CD14-positive monocyte (primary cell): ENCODE measurements at regions not wholly inside any gene's neighbourhood (a gene's known extent, or its start where the extent isn't known, plus 50 kb on each side); places are given as distances from the start of the nearest gene placed in this dataset.

ENCODE experiments used
- DNase-seq, 3 donors: peaks; one replicate each; pipeline ENCODE4 v3.0.0-alpha.2; 2011 to 2022
- H2AFZ ChIP-seq: 2 replicates; pipeline ENCODE4 v1.6.0; 2012; ENCODE audit warnings: mild to moderate bottlenecking, low read depth, low read length, inconsistent platforms; ENCODE audit not compliant: insufficient read depth, poor library complexity, severe bottlenecking
- H3K27ac ChIP-seq, 2 donors: 1 replicate in 1 of 2; 2 replicates in 1 of 2; pipeline ENCODE4 v1.5.1; 2012 to 2013; ENCODE audit warnings: low read length in 2 of 2, control low read depth in 1 of 2, inconsistent platforms in 1 of 2, low read depth in 1 of 2, mild to moderate bottlenecking in 1 of 2
- H3K27me3 ChIP-seq, 2 donors: one replicate each; pipeline versions ENCODE4 v1.6.0 to v1.6.1; 2011 to 2013; ENCODE audit warnings: low read length in 2 of 2; ENCODE audit not compliant: control insufficient read depth in 2 of 2, insufficient read depth in 2 of 2
- H3K36me3 ChIP-seq, 2 donors: replicated peaks in 1 of 2; 1 replicate in 1 of 2; 2 replicates in 1 of 2; pipeline versions ENCODE4 v1.5.1 to v1.6.1; 2012 to 2013; ENCODE audit warnings: low read length in 2 of 2, control low read depth in 1 of 2, inconsistent platforms in 1 of 2, mild to moderate bottlenecking in 1 of 2; ENCODE audit not compliant: insufficient read depth in 2 of 2, control insufficient read depth in 1 of 2
- H3K4me1 ChIP-seq, 2 donors: 1 replicate in 1 of 2; 2 replicates in 1 of 2; pipeline versions ENCODE4 v1.5.1 to v1.6.1; 2012 to 2013; ENCODE audit warnings: low read length in 2 of 2, control low read depth in 1 of 2, inconsistent platforms in 1 of 2, mild to moderate bottlenecking in 1 of 2, moderate library complexity in 1 of 2; ENCODE audit not compliant: insufficient read depth in 2 of 2, control insufficient read depth in 1 of 2
- H3K4me2 ChIP-seq: replicated peaks from 2 replicates; pipeline ENCODE3; 2012; ENCODE audit warnings: low read length, moderate library complexity, mild to moderate bottlenecking; ENCODE audit not compliant: poor library complexity, severe bottlenecking; ENCODE audit errors: extremely low read depth
- H3K4me3 ChIP-seq, 3 experiments: fragments of 200-600 bp in 1 of 3; sonication (generic) in 1 of 3; replicated peaks in 1 of 3; 1 replicate in 2 of 3; 2 replicates in 1 of 3; pipeline ENCODE4 v1.5.1; 2011 to 2013; ENCODE audit warnings: low read length in 3 of 3, mild to moderate bottlenecking in 3 of 3, control low read depth in 2 of 3, low read depth in 2 of 3, inconsistent platforms in 1 of 3, moderate library complexity in 1 of 3
- H3K79me2 ChIP-seq: 2 replicates; pipeline ENCODE4 v1.6.0; 2012; ENCODE audit warnings: mild to moderate bottlenecking, control low read depth, inconsistent platforms, low read length, moderate library complexity; ENCODE audit not compliant: insufficient read depth
- H3K9ac ChIP-seq: 2 replicates; pipeline ENCODE4 v1.6.0; 2017; ENCODE audit warnings: low read length, mild to moderate bottlenecking; ENCODE audit not compliant: insufficient read depth, poor library complexity, severe bottlenecking
- H3K9me3 ChIP-seq, 2 donors: replicated peaks in 1 of 2; 1 replicate in 1 of 2; 2 replicates in 1 of 2; pipeline versions ENCODE4 v1.5.1 to v1.6.1; 2012 to 2013; ENCODE audit warnings: low read length in 2 of 2, control low read depth in 1 of 2; ENCODE audit not compliant: control insufficient read depth in 1 of 2, insufficient read depth in 1 of 2
- H4K20me1 ChIP-seq: 2 replicates; pipeline ENCODE4 v1.6.0; 2012; ENCODE audit warnings: mild to moderate bottlenecking, low read length, control low read depth, moderate library complexity; ENCODE audit not compliant: insufficient read depth
- H3K27ac Mint-ChIP-seq, 7 donors: one replicate each; pipeline ENCODE4 v1.8.0; 2020; ENCODE audit warnings: mild to moderate bottlenecking in 7 of 7, mixed read lengths in 7 of 7, moderate library complexity in 6 of 7, inconsistent platforms in 2 of 7
- H3K27me3 Mint-ChIP-seq, 3 donors: one replicate each; pipeline ENCODE4 v1.8.0; 2021 to 2022; ENCODE audit warnings: low read depth in 3 of 3, mild to moderate bottlenecking in 3 of 3, mixed read lengths in 3 of 3, moderate library complexity in 3 of 3, inconsistent platforms in 1 of 3
- H3K36me3 Mint-ChIP-seq, 2 donors: one replicate each; pipeline ENCODE4 v1.8.0; 2020; ENCODE audit warnings: mixed read lengths in 2 of 2, inconsistent platforms in 1 of 2, mild to moderate bottlenecking in 1 of 2
- H3K4me1 Mint-ChIP-seq: one replicate; pipeline ENCODE4 v1.8.0; 2020; ENCODE audit warnings: mild to moderate bottlenecking, mixed read lengths
- H3K4me3 Mint-ChIP-seq, 2 donors: one replicate each; pipeline ENCODE4 v1.8.0; 2020; ENCODE audit warnings: mild to moderate bottlenecking in 2 of 2, mixed read lengths in 2 of 2, moderate library complexity in 1 of 2
- H3K9me3 Mint-ChIP-seq, 7 donors: one replicate each; pipeline ENCODE4 v1.8.0; 2020 to 2022; ENCODE audit warnings: mixed read lengths in 7 of 7, mild to moderate bottlenecking in 6 of 7, moderate library complexity in 6 of 7, inconsistent platforms in 2 of 7
- CTCF ChIP-seq: fragments of 200-600 bp; IDR thresholded peaks from one replicate; pipeline ENCODE4 v1.8.0; 2022; ENCODE audit warnings: antibody characterized with exemption, mild to moderate bottlenecking
- WGBS: methylation state at CpG from one replicate; pipeline ENCODE4 v1.1.5; 2013; ENCODE audit warnings: missing lambda C conversion rate; ENCODE audit not compliant: insufficient coverage; 5-methylcytosine and 5-hydroxymethylcytosine counted together
- intact Hi-C, 2 donors: fragments of 100-400 bp; cut with micrococcal nuclease; formaldehyde crosslinking; loops; one replicate each; pipeline versions ENCODE4 v1.15.0 to v1.15.1; 2023

DNA sequence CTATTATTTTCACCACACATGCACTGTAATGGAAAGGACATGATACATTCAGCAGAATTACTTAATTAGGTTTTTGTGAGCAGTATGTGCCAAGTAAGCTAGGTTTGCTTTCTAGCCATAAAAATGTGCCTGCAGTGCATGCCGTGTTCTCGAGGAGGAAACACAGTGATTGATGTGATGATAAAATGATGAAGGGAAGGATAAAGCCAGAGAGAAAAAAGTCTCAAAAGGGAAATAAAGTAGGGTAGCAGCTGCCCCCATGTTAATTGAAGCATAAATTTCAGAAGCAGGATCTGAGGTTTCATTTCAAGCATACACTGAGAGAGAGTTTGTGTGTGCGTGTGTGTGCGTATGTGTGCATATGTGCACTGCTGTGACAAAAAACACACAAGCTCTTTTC lies 714.2 kb upstream of the C9orf72 start:
- no peaks in the 10 kb centered on the region for H3K36me3 Mint-ChIP-seq
- H3K27me3 ChIP-seq = no peaks in the 10 kb centered on the region
- H3K4me3 Mint-ChIP-seq = no peak overlapping the region
- no peaks in the 10 kb centered on the region for H4K20me1 ChIP-seq
- H3K79me2 ChIP-seq = no peaks in the 10 kb centered on the region
- intact Hi-C loops = no loop called here
- 27% methylated on average over 2 of the region's 4 CpGs for WGBS
- no peaks in the 10 kb centered on the region for H3K4me1 Mint-ChIP-seq
- H3K27ac Mint-ChIP-seq = no peak overlapping the region
- H3K27ac ChIP-seq = no peak overlapping the region
- no peak overlapping the region for H3K4me2 ChIP-seq
- H3K9me3 ChIP-seq = peaks cover 0 to 6% of the 10 kb centered on the region in 2 donors
- peaks cover 2 to 9% (median 7%) of the 10 kb centered on the region in 7 donors for H3K9me3 Mint-ChIP-seq
- no peak overlapping the region for H2AFZ ChIP-seq
- no peaks in the 10 kb centered on the region for H3K4me1 ChIP-seq
- TF ChIP-seq CTCF = no peak
- DNase-seq = no peak
- H3K36me3 ChIP-seq = no peaks in the 10 kb centered on the region
- H3K4me3 ChIP-seq = no peak overlapping the region
- peaks cover 0 to 2% (median 0%) of the 10 kb centered on the region in 3 donors for H3K27me3 Mint-ChIP-seq
- no peak overlapping the region for H3K9ac ChIP-seq

DNA sequence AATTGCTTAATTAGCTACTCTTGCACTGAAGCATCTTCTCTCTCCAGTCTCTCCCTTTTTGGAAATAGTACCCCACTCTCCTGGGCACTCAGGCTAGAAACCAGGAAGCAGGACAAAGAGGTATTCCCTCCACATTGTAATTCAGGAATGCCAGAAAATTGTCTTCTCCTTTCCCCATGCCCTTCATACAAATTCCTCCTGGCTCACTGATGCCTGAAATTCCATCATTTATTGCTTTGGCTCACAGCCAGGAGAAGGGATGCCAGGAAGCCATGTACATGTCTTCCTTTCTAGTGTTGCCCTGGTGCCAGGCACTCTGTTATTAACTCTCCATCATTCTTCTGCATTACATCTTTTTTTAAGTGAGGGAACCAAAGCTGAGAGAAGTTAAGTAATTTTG lies 716.5 kb upstream of the C9orf72 start:
- Histone ChIP-seq H3K4me3 (no peak overlapping the region), H3K4me2 (no peak overlapping the region), H2AFZ (no peak overlapping the region), H3K27ac (no peak overlapping the region), H3K27me3 (no peaks in the 10 kb centered on the region), H3K36me3 (no peaks in the 10 kb centered on the region), H3K79me2 (no peaks in the 10 kb centered on the region), H3K9me3 (peaks cover 6% of the 10 kb centered on the region in 2 donors), H3K4me1 (no peaks in the 10 kb centered on the region), H4K20me1 (no peaks in the 10 kb centered on the region), H3K9ac (no peak overlapping the region)
- Mint-ChIP-seq H3K4me1 (no peaks in the 10 kb centered on the region), H3K9me3 (peaks cover 2 to 15% (median 7%) of the 10 kb centered on the region in 7 donors), H3K27ac (no peak overlapping the region), H3K36me3 (no peaks in the 10 kb centered on the region), H3K27me3 (peaks cover 0 to 2% (median 0%) of the 10 kb centered on the region in 3 donors), H3K4me3 (no peak overlapping the region)
- DNase-seq = no peak
- intact Hi-C loops = no loop called here
- TF ChIP-seq CTCF = no peak
